ENCODE measurements at regions not wholly inside any gene's neighbourhood (a gene's known extent, or its start where the extent isn't known, plus 50 kb on each side); places are given as distances from the start of the nearest gene placed in this dataset.

DNA sequence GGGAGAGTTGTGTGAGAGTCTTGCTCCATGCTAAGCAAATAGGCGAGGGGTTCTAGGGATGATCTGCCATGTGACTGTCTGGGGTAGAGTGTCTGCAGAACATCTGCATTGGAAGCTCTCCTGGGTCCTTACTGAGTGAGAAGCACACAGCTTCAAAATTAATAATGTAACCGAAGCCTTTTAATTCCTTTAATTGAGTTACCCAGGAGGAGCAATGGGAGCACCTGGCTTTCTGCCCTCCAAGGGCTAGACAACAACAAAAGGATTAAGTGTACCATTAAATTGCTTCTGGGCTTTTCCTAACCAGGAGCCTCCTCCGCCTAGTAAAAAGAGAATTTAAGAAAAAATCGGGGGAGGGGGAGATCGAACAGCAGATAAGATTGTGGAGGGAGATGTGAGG is 102.0 kb upstream of the TBX20 start:
- Histone ChIP-seq H3K27ac (ENCODE audit: low read depth, low read length) (no peak overlapping the region), H3K9ac (ENCODE audit: low read length) (no peak overlapping the region), H3K36me3 (ENCODE audit: control insufficient read depth, insufficient read depth, low read length) (no peaks in the 10 kb centered on the region), H3K27me3 (ENCODE audit: control insufficient read depth, insufficient read depth, low read length) (no peaks in the 10 kb centered on the region), H3K4me3 (ENCODE audit: low read length) (no peak overlapping the region), H3K4me1 (ENCODE audit: control insufficient read depth, insufficient read depth, low read length) (no peaks in the 10 kb centered on the region)

DNA sequence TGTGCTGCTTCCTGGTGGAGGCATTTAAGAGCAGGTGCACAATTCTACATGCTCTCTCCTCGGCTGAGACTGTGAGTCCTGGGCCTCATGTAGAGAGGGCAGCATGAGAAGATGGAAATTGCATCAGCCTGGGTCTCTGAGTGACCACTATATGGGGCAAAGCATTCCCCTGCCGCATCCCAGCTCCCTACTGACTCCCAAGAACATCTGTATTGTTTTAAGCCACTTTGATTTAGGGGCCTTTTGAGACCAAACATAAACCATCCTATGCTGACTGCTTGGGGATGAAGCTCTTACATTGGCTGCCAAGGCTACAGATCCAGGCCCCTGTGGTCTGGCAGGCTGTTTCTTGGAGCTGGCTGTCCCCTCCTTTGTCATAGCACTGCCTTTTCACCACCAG is 101.3 kb upstream of the TBX20 start:
- no peak overlapping the region for H3K9ac ChIP-seq (ENCODE audit: low read length)
- H3K4me3 ChIP-seq (ENCODE audit: low read length), result no peak overlapping the region
- no peak overlapping the region for H3K27ac ChIP-seq (ENCODE audit: low read depth, low read length)
- no peaks in the 10 kb centered on the region for H3K4me1 ChIP-seq (ENCODE audit: control insufficient read depth, insufficient read depth, low read length)
- no peaks in the 10 kb centered on the region for H3K27me3 ChIP-seq (ENCODE audit: control insufficient read depth, insufficient read depth, low read length)
- H3K36me3 ChIP-seq (ENCODE audit: control insufficient read depth, insufficient read depth, low read length), result no peaks in the 10 kb centered on the region

DNA sequence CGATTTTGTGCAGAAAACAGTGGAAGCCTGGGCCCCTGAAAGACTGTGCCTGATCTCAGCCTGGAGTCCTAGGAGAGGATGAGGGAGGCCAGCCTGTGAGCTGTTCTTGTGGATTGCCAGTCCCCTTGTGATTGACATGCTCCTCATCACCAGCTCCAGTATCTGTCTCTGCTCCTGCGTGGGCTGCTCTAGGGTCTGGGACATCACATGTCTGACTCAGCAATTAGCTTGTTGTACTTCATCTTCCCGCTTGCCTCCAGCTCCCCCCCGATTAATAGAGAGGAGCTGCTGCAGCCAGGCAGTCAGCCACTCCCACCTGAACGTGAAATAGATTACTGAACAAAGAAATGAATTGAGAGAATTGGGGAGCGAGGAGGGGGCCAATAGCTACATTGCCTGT is 99.6 kb upstream of the TBX20 start:
- H3K27ac ChIP-seq (ENCODE audit: low read depth, low read length), result no peak overlapping the region
- no peaks in the 10 kb centered on the region for H3K27me3 ChIP-seq (ENCODE audit: control insufficient read depth, insufficient read depth, low read length)
- H3K9ac ChIP-seq (ENCODE audit: low read length), result no peak overlapping the region
- no peaks in the 10 kb centered on the region for H3K4me1 ChIP-seq (ENCODE audit: control insufficient read depth, insufficient read depth, low read length)
- H3K36me3 ChIP-seq (ENCODE audit: control insufficient read depth, insufficient read depth, low read length), result no peaks in the 10 kb centered on the region
- no peak overlapping the region for H3K4me3 ChIP-seq (ENCODE audit: low read length)

DNA sequence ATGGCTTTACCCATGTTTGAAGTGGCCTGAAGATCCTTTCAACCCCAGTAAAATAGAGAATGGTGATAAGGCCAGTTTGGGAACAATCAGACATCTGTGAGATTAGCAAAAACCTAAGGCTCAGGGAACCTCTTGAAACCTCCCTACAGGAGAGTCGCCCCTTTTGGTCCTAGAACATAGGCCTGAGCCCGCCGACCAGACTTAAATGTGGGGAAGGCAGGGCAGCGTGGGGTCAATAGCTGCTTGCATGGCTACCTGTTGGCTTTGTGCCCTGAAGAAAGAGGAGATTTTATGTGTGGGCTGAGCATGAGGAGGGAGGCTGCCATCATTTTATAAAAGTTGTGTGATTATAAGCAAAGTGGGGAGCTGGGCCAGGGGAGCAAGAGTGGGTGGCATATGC is 97.6 kb upstream of the TBX20 start:
- H3K27me3 ChIP-seq (ENCODE audit: control insufficient read depth, insufficient read depth, low read length), result no peaks in the 10 kb centered on the region
- no peaks in the 10 kb centered on the region for H3K4me1 ChIP-seq (ENCODE audit: control insufficient read depth, insufficient read depth, low read length)
- H3K9ac ChIP-seq (ENCODE audit: low read length), result no peak overlapping the region
- H3K4me3 ChIP-seq (ENCODE audit: low read length), result no peak overlapping the region
- no peaks in the 10 kb centered on the region for H3K36me3 ChIP-seq (ENCODE audit: control insufficient read depth, insufficient read depth, low read length)
- no peak overlapping the region for H3K27ac ChIP-seq (ENCODE audit: low read depth, low read length)

DNA sequence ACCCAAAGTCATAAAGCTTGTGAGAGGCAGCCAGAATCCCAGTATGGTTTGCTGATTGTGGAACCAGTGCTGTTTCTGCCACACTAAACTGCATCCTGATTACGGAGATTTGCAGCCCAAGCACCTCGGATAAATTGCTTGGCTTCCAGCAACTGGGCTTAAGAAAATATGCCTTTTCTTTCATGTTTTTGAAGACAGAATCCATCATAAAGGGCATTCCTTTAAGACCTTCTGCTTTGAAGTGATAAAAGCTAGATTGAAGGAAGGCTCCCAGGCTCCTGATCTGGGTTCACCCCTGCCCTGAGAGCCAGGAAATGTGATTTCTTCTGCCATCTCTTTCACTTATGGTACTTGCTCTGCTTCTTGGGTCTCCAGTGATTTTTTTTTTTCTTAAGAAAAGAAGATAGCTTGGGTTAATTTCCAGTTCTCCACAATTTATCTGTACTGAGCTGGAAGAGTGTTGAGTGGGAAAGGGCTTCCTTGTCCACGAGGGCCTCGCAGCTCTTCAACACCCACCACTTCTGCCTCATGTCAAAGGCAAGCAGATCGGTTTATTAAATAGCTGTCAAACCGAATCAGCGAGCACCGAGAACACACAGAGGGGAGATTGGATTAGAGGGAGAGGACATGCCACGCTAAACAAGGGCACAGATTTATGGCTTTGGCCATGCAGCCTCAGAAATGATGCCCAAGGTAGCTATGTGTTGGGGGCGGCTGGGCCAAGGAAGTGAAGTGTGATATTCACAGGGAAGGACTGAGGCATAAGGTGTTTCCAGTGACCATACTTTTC is 94.9 kb upstream of the TBX20 start:
- Histone ChIP-seq H3K27me3 (ENCODE audit: control insufficient read depth, insufficient read depth, low read length) (no peaks in the 10 kb centered on the region), H3K27ac (ENCODE audit: low read depth, low read length) (no peak overlapping the region), H3K36me3 (ENCODE audit: control insufficient read depth, insufficient read depth, low read length) (no peaks in the 10 kb centered on the region), H3K9ac (ENCODE audit: low read length) (no peak overlapping the region), H3K4me1 (ENCODE audit: control insufficient read depth, insufficient read depth, low read length) (no peaks in the 10 kb centered on the region), H3K4me3 (ENCODE audit: low read length) (no peak overlapping the region)

DNA sequence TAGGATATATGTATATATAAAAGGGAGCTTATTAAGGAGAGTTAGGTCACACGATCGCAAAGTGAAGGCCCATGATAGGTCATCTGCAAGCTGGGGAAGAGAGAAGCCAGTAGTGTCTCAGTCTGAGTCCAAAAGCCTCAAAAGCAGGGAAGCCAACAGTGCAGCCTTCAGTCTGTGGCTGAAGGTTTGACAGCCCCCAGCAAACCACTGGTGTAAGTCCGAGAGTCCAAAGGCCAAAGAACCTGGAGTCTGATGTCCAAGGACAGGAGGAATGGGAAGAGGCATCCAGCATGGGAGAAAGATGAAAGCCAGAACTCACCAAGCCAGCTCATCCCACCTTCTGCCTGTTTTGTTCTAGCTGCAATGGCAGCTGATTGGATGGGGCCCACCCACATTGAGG is 88.9 kb upstream of the TBX20 start:
- Histone ChIP-seq H3K4me3 (ENCODE audit: low read length) (no peak overlapping the region), H3K27ac (ENCODE audit: low read depth, low read length) (no peak overlapping the region)

DNA sequence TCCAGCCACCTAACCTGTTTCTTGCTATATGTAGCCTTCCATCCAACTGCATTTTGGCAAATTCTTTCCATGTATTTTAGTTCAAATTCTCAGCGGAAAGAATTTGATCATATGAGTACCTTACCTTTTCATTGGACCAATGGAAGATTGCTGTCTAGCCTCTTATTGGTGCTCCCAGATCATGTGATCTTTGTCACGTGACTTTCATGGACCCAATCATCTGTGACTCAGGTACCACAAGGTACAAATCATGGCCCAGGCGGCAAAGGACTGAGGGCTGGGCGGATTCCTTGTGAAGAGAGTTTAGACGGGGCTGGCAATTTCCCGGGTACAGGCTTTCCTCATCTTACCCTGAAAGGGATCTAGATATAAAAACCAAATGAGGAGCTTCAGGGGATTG is 85.9 kb upstream of the TBX20 start:
- Histone ChIP-seq H3K27me3 (ENCODE audit: control insufficient read depth, insufficient read depth, low read length) (no peaks in the 10 kb centered on the region), H3K4me1 (ENCODE audit: control insufficient read depth, insufficient read depth, low read length) (no peaks in the 10 kb centered on the region), H3K36me3 (ENCODE audit: control insufficient read depth, insufficient read depth, low read length) (no peaks in the 10 kb centered on the region), H3K9ac (ENCODE audit: low read length) (no peak overlapping the region), H3K27ac (ENCODE audit: low read depth, low read length) (no peak overlapping the region), H3K4me3 (ENCODE audit: low read length) (no peak overlapping the region)

More for the DNA sequence above, 88.9 kb upstream of the TBX20 start:
- no peaks in the 10 kb centered on the region for H3K36me3 ChIP-seq (ENCODE audit: control insufficient read depth, insufficient read depth, low read length)
- no peaks in the 10 kb centered on the region for H3K4me1 ChIP-seq (ENCODE audit: control insufficient read depth, insufficient read depth, low read length)
- H3K27me3 ChIP-seq (ENCODE audit: control insufficient read depth, insufficient read depth, low read length), result no peaks in the 10 kb centered on the region
- no peak overlapping the region for H3K9ac ChIP-seq (ENCODE audit: low read length)

DNA sequence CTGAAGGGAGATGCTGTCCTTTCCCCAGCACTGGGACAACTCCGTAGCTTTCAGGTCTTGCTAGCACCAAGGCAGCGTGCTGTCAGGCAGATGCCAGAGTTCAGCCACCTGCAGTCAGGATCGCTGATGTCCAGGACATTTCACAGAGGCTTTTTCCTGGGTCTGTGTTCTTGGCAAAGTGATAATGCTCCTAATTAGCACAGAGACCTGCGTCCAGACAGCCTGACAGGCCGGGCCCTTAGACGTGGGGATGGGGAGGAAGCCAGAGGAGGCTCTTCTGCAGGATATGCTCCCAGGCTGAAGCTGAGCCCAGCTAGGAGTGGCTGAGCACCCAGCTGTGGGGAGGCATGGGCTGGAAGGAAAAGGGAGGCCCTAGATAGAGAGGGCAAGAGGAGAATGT is 82.5 kb upstream of the TBX20 start:
- Histone ChIP-seq H3K36me3 (ENCODE audit: control insufficient read depth, insufficient read depth, low read length) (no peaks in the 10 kb centered on the region), H3K27me3 (ENCODE audit: control insufficient read depth, insufficient read depth, low read length) (no peaks in the 10 kb centered on the region), H3K9ac (ENCODE audit: low read length) (no peak overlapping the region), H3K4me1 (ENCODE audit: control insufficient read depth, insufficient read depth, low read length) (no peaks in the 10 kb centered on the region), H3K4me3 (ENCODE audit: low read length) (no peak overlapping the region), H3K27ac (ENCODE audit: low read depth, low read length) (no peak overlapping the region)

DNA sequence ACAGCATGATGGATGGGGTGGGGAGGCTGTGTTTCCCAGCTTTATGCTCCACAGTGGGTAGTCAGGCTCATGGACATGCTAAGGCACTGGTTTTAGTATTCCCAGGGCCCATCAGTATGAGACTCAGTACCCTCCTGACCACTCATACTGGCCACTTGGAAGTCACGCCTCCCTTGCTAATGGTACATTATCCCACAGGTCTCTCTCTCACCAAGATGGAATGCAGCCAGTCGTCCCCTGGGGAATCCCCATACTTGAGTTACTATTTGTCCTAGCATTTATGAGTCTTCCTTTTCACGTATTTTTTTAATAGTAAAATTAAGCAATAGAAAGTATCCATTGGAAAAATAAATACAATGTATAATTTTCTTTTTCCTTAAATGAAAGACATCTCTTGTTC is 80.6 kb upstream of the TBX20 start:
- Histone ChIP-seq H3K9ac (ENCODE audit: low read length) (no peak overlapping the region), H3K27ac (ENCODE audit: low read depth, low read length) (no peak overlapping the region), H3K4me3 (ENCODE audit: low read length) (no peak overlapping the region), H3K36me3 (ENCODE audit: control insufficient read depth, insufficient read depth, low read length) (no peaks in the 10 kb centered on the region), H3K27me3 (ENCODE audit: control insufficient read depth, insufficient read depth, low read length) (no peaks in the 10 kb centered on the region), H3K4me1 (ENCODE audit: control insufficient read depth, insufficient read depth, low read length) (no peaks in the 10 kb centered on the region)

DNA sequence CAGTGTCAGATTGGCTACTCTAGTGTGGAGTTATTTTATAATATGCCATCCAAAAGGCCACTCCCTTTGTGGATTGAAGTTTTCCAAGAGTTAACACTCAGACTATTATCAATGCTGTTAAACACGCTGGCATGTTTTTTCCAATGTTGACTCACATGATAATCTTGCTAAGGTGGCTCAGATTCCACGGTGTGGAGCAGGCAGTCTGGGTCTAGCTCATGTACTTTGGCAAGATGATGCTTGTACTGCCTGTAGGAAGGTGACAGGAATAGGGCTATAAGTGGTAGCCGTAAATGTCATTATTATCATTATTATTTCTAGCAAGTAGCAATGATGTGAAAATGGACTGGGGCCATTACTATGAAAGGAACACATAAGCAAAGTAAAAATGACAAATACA is 79.4 kb upstream of the TBX20 start:
- H3K4me1 ChIP-seq (ENCODE audit: control insufficient read depth, insufficient read depth, low read length), result no peaks in the 10 kb centered on the region
- no peak overlapping the region for H3K9ac ChIP-seq (ENCODE audit: low read length)
- H3K27ac ChIP-seq (ENCODE audit: low read depth, low read length), result no peak overlapping the region
- H3K36me3 ChIP-seq (ENCODE audit: control insufficient read depth, insufficient read depth, low read length), result no peaks in the 10 kb centered on the region
- H3K4me3 ChIP-seq (ENCODE audit: low read length), result no peak overlapping the region
- no peaks in the 10 kb centered on the region for H3K27me3 ChIP-seq (ENCODE audit: control insufficient read depth, insufficient read depth, low read length)

DNA sequence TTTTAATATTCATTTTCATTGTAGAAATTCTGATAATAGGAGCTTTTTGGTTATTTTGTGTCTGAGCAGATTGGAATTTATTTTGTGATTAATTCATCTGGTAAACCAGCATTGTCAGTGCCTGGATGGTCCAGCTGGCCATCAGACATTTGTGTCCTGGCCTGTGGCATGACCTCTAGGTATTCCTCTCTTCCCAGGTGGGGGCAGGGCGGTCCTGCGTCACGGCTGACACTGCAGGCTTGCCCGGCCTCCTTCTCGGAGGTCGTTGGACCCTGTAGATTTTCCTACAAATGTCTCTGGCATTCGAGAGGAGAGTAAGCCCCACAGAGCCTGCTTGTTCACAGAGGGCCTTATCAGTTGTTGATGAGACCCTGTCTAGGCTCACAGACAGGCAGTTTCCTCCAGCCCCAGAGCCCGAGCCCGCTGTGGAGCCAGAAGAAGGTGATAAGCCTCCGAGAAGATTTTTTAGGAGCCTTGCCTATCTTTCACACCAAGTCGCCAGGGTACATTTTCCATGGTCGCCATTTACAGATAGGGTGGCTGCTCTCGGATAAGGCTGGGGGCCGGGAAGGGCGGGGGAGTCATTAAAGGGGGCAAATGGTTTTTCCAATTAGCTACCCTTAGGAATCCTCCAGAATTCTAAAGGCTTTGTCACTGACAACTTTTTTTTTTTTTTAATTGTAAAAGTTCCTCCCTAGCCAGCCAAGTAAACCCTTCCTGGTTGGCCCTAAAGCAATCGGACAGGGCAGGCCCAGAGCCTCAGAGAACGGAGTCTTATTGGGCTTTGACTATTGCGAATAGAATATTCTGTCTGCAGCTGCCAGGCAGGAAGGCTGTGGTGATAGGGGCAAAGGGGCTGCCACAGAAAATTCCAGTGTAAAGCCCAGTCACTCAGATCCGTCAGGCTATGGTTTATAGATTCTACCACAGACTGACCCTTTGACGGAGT is 78.1 kb upstream of the TBX20 start:
- H3K27me3 ChIP-seq (ENCODE audit: control insufficient read depth, insufficient read depth, low read length), result no peaks in the 10 kb centered on the region
- no peak overlapping the region for H3K27ac ChIP-seq (ENCODE audit: low read depth, low read length)
- H3K4me1 ChIP-seq (ENCODE audit: control insufficient read depth, insufficient read depth, low read length), result no peaks in the 10 kb centered on the region
- no peak overlapping the region for H3K9ac ChIP-seq (ENCODE audit: low read length)
- no peaks in the 10 kb centered on the region for H3K36me3 ChIP-seq (ENCODE audit: control insufficient read depth, insufficient read depth, low read length)
- H3K4me3 ChIP-seq (ENCODE audit: low read length), result no peak overlapping the region

DNA sequence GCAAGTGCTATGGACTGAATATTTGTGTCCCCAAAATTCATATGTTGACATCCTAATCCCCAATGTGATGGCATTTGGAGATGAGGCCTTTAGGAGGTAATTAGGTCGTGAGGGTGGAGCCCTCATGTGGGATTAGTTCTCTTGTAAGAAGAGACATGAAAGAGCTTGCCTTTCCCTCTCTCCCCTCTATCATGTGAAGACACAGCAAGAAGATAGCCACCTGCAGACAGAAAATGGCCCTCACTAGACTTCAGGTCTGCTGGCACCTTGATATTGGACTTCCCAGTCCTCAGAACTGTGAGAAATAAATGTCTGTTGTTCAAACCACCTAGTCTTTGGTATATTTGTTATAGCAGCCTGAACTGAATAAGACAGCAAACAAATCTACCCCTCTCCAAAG is 75.1 kb upstream of the TBX20 start:
- Histone ChIP-seq H3K4me3 (ENCODE audit: low read length) (no peak overlapping the region), H3K27me3 (ENCODE audit: control insufficient read depth, insufficient read depth, low read length) (no peaks in the 10 kb centered on the region), H3K27ac (ENCODE audit: low read depth, low read length) (no peak overlapping the region)

More for the DNA sequence above, 75.1 kb upstream of the TBX20 start:
- no peaks in the 10 kb centered on the region for H3K36me3 ChIP-seq (ENCODE audit: control insufficient read depth, insufficient read depth, low read length)
- no peaks in the 10 kb centered on the region for H3K4me1 ChIP-seq (ENCODE audit: control insufficient read depth, insufficient read depth, low read length)
- no peak overlapping the region for H3K9ac ChIP-seq (ENCODE audit: low read length)
